ENCODE measurements at regions not wholly inside any gene's neighbourhood (a gene's known extent, or its start where the extent isn't known, plus 50 kb on each side); places are given as distances from the start of the nearest gene placed in this dataset.

GRCh38 chr2:78506301-78506700 lies 519.2 kb upstream of the REG3G start:
- H3K27ac ChIP-seq (replicated peaks): no peak overlapping the region
- no peaks in the 10 kb centered on the region for H3K27me3 ChIP-seq (ENCODE audit: insufficient read depth, poor library complexity, severe bottlenecking)
- TF ChIP-seq CTCF (IDR thresholded peaks at IDR 0.05; ENCODE audit: insufficient read depth, low read length) (no peak), POLR2AphosphoS5 (IDR thresholded peaks at IDR 0.05; ENCODE audit: low read depth) (no peak), GABPA (IDR thresholded peaks at IDR 0.05; ENCODE audit: low read depth) (no peak), REST (IDR thresholded peaks at IDR 0.05; ENCODE audit: insufficient replicate concordance, low read depth) (no peak), SPI1 (IDR thresholded peaks at IDR 0.05; ENCODE audit: borderline replicate concordance, low read depth) (no peak)
- DNase-seq (ENCODE audit: low read depth in 1 of 2, low spot score in 1 of 2): no peak
- no peak overlapping the region for H3K4me3 ChIP-seq (replicated peaks; ENCODE audit: insufficient read depth, low read length)

GRCh38 chr2:78521938-78522337 lies 503.6 kb upstream of the REG3G start:
- no peak for DNase-seq (ENCODE audit: low read depth in 1 of 2, low spot score in 1 of 2)
- TF ChIP-seq REST (IDR thresholded peaks at IDR 0.05; ENCODE audit: insufficient replicate concordance, low read depth) (no peak), CTCF (IDR thresholded peaks at IDR 0.05; ENCODE audit: insufficient read depth, low read length) (no peak), SPI1 (IDR thresholded peaks at IDR 0.05; ENCODE audit: borderline replicate concordance, low read depth) (no peak), GABPA (IDR thresholded peaks at IDR 0.05; ENCODE audit: low read depth) (no peak), POLR2AphosphoS5 (IDR thresholded peaks at IDR 0.05; ENCODE audit: low read depth) (no peak)
- H3K27ac ChIP-seq (replicated peaks): no peak overlapping the region

GRCh38 chr2:78532762-78533379 lies 492.6 kb upstream of the REG3G start:
- Histone ChIP-seq H3K4me3 (replicated peaks; ENCODE audit: insufficient read depth, low read length) (no peak overlapping the region), H3K27ac (replicated peaks) (no peak overlapping the region), H3K27me3 (ENCODE audit: insufficient read depth, poor library complexity, severe bottlenecking) (no peaks in the 10 kb centered on the region)
- TF ChIP-seq CTCF (IDR thresholded peaks at IDR 0.05; ENCODE audit: insufficient read depth, low read length): no peak
- no peak for TF ChIP-seq SPI1 (IDR thresholded peaks at IDR 0.05; ENCODE audit: borderline replicate concordance, low read depth)
- no peak for TF ChIP-seq POLR2AphosphoS5 (IDR thresholded peaks at IDR 0.05; ENCODE audit: low read depth)
- TF ChIP-seq REST (IDR thresholded peaks at IDR 0.05; ENCODE audit: insufficient replicate concordance, low read depth): no peak
- no peak for TF ChIP-seq GABPA (IDR thresholded peaks at IDR 0.05; ENCODE audit: low read depth)
- DNase-seq (ENCODE audit: low read depth in 1 of 2, low spot score in 1 of 2): no peak

More at GRCh38 chr2:78521938-78522337, 503.6 kb upstream of the REG3G start:
- Histone ChIP-seq H3K4me3 (replicated peaks; ENCODE audit: insufficient read depth, low read length) (no peak overlapping the region), H3K27me3 (ENCODE audit: insufficient read depth, poor library complexity, severe bottlenecking) (no peaks in the 10 kb centered on the region)
